ENCODE measurements at regions not wholly inside any gene's neighbourhood (a gene's known extent, or its start where the extent isn't known, plus 50 kb on each side); places are given as distances from the start of the nearest gene placed in this dataset.

DNA sequence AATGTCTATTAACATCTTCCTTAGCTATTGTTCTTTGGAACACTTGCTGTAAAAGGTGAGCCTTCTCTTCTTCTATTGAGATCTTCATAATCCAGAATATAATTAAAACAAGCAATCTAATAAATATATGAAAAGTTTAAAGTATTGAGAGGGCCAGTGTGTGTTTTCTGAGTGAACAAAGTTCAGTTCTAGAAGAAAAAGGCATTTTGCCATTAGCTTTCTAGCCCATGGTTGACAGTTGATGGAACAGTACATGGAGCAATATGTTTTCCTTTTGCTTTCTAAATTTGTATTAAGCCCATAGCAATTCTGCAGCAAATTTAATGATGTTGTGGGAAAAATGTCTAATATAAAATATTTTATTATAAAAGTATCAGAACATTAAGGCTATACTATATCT lies 853.0 kb downstream of the TRHDE start:
- TF ChIP-seq, protein P1, sequence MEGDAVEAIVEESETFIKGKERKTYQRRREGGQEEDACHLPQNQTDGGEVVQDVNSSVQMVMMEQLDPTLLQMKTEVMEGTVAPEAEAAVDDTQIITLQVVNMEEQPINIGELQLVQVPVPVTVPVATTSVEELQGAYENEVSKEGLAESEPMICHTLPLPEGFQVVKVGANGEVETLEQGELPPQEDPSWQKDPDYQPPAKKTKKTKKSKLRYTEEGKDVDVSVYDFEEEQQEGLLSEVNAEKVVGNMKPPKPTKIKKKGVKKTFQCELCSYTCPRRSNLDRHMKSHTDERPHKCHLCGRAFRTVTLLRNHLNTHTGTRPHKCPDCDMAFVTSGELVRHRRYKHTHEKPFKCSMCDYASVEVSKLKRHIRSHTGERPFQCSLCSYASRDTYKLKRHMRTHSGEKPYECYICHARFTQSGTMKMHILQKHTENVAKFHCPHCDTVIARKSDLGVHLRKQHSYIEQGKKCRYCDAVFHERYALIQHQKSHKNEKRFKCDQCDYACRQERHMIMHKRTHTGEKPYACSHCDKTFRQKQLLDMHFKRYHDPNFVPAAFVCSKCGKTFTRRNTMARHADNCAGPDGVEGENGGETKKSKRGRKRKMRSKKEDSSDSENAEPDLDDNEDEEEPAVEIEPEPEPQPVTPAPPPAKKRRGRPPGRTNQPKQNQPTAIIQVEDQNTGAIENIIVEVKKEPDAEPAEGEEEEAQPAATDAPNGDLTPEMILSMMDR (conservative IDR thresholded peaks at IDR 0.05; ENCODE audit: low read depth in 2 of 2), result no peak
- TF ChIP-seq EZH2phosphoT487 (IDR thresholded peaks at IDR 0.05; ENCODE audit: unreplicated experiment) (no peak), POLR2AphosphoS5 (IDR thresholded peaks at IDR 0.05; ENCODE audit: low read depth) (no peak), EZH2 (IDR thresholded peaks at IDR 0.05; ENCODE audit: low read depth, unreplicated experiment) (no peak), NANOG (IDR thresholded peaks at IDR 0.05; ENCODE audit: borderline replicate concordance) (no peak)
- TF ChIP-seq, protein P2, sequence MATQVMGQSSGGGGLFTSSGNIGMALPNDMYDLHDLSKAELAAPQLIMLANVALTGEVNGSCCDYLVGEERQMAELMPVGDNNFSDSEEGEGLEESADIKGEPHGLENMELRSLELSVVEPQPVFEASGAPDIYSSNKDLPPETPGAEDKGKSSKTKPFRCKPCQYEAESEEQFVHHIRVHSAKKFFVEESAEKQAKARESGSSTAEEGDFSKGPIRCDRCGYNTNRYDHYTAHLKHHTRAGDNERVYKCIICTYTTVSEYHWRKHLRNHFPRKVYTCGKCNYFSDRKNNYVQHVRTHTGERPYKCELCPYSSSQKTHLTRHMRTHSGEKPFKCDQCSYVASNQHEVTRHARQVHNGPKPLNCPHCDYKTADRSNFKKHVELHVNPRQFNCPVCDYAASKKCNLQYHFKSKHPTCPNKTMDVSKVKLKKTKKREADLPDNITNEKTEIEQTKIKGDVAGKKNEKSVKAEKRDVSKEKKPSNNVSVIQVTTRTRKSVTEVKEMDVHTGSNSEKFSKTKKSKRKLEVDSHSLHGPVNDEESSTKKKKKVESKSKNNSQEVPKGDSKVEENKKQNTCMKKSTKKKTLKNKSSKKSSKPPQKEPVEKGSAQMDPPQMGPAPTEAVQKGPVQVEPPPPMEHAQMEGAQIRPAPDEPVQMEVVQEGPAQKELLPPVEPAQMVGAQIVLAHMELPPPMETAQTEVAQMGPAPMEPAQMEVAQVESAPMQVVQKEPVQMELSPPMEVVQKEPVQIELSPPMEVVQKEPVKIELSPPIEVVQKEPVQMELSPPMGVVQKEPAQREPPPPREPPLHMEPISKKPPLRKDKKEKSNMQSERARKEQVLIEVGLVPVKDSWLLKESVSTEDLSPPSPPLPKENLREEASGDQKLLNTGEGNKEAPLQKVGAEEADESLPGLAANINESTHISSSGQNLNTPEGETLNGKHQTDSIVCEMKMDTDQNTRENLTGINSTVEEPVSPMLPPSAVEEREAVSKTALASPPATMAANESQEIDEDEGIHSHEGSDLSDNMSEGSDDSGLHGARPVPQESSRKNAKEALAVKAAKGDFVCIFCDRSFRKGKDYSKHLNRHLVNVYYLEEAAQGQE (IDR thresholded peaks at IDR 0.05; ENCODE audit: unreplicated experiment), result no peak

Data from GM23338 (cell line).